H9 (cell line): ENCODE measurements at regions not wholly inside any gene's neighbourhood (a gene's known extent, or its start where the extent isn't known, plus 50 kb on each side); places are given as distances from the start of the nearest gene placed in this dataset.

ENCODE experiments used
- DNase-seq: peaks from one replicate; pipeline ENCODE4 v3.0.0-alpha.2; 2017
- H2AFZ ChIP-seq: one replicate; pipeline ENCODE4 v1.6.1; 2013; ENCODE audit warnings: mild to moderate bottlenecking, low read length, control low read depth, moderate library complexity
- H2AK5ac ChIP-seq: 2 replicates; pipeline ENCODE4 v1.6.1; 2013; ENCODE audit warnings: low read length, control low read depth, mixed read lengths; ENCODE audit not compliant: insufficient read length
- H2BK120ac ChIP-seq: one replicate; pipeline ENCODE4 v1.6.1; 2013; ENCODE audit warnings: low read depth, mild to moderate bottlenecking, low read length, control low read depth, inconsistent platforms; ENCODE audit not compliant: poor library complexity, severe bottlenecking
- H2BK12ac ChIP-seq: 2 replicates; pipeline ENCODE4 v1.6.1; 2013; ENCODE audit warnings: low read length, control low read depth, mixed read lengths, low read depth; ENCODE audit not compliant: insufficient read length
- H2BK15ac ChIP-seq: 2 replicates; pipeline ENCODE4 v1.6.1; 2013; ENCODE audit warnings: low read depth, low read length, control low read depth
- H2BK20ac ChIP-seq: one replicate; pipeline ENCODE4 v1.6.1; 2013; ENCODE audit warnings: low read depth, mild to moderate bottlenecking, low read length, control low read depth, inconsistent platforms; ENCODE audit not compliant: poor library complexity, severe bottlenecking
- H2BK5ac ChIP-seq: 2 replicates; pipeline ENCODE4 v1.6.1; 2013; ENCODE audit warnings: low read length, control low read depth, mixed read lengths; ENCODE audit not compliant: insufficient read length
- H3K14ac ChIP-seq: 2 replicates; pipeline ENCODE4 v1.6.1; 2013; ENCODE audit warnings: low read length, control low read depth; ENCODE audit not compliant: insufficient read depth
- H3K18ac ChIP-seq: 2 replicates; pipeline ENCODE4 v1.6.1; 2013; ENCODE audit warnings: low read depth, mild to moderate bottlenecking, mixed read lengths, low read length, control low read depth; ENCODE audit not compliant: insufficient read length
- H3K23ac ChIP-seq: 2 replicates; pipeline ENCODE4 v1.6.1; 2013; ENCODE audit warnings: low read length, control low read depth, mixed read lengths, low read depth; ENCODE audit not compliant: insufficient read length
- H3K23me2 ChIP-seq: 2 replicates; pipeline ENCODE4 v1.6.1; 2013; ENCODE audit warnings: low read depth, mild to moderate bottlenecking, mixed read lengths, low read length, control low read depth; ENCODE audit not compliant: insufficient read length, poor library complexity, severe bottlenecking
- H3K27ac ChIP-seq: 2 replicates; pipeline ENCODE4 v1.5.1; 2013; ENCODE audit warnings: low read length, control low read depth, mixed read lengths, low read depth; ENCODE audit not compliant: insufficient read length
- H3K27me3 ChIP-seq: 2 replicates; pipeline ENCODE4 v1.6.1; 2013; ENCODE audit warnings: low read length, control low read depth, inconsistent platforms; ENCODE audit not compliant: insufficient read depth
- H3K4ac ChIP-seq: 2 replicates; pipeline ENCODE4 v1.6.1; 2013; ENCODE audit warnings: low read depth, mild to moderate bottlenecking, control low read depth, inconsistent platforms, low read length, moderate library complexity
- H3K4me1 ChIP-seq: 2 replicates; pipeline ENCODE4 v1.6.1; 2013; ENCODE audit warnings: low read length, control low read depth, inconsistent platforms; ENCODE audit not compliant: insufficient read depth
- H3K4me2 ChIP-seq: 2 replicates; pipeline ENCODE4 v1.6.1; 2013; ENCODE audit warnings: low read length, control low read depth, mixed read lengths; ENCODE audit not compliant: insufficient read length, insufficient read depth
- H3K56ac ChIP-seq: 2 replicates; pipeline ENCODE4 v1.6.1; 2013; ENCODE audit warnings: low read depth, mild to moderate bottlenecking, mixed read lengths, low read length, control low read depth; ENCODE audit not compliant: insufficient read length
- H3K79me1 ChIP-seq: 2 replicates; pipeline ENCODE4 v1.6.1; 2013; ENCODE audit warnings: low read depth, mild to moderate bottlenecking, moderate library complexity, low read length, control low read depth, inconsistent platforms; ENCODE audit not compliant: insufficient read depth, poor library complexity, severe bottlenecking
- H3K79me2 ChIP-seq: 2 replicates; pipeline ENCODE4 v1.6.1; 2013; ENCODE audit warnings: low read length, control low read depth, inconsistent platforms; ENCODE audit not compliant: insufficient read depth
- H3K9ac ChIP-seq: 2 replicates; pipeline ENCODE4 v1.6.1; 2013; ENCODE audit warnings: low read length, control low read depth, mixed read lengths; ENCODE audit not compliant: insufficient read length; ENCODE audit errors: extremely low read depth
- H3K9me3 ChIP-seq: one replicate; pipeline ENCODE4 v1.6.1; 2013; ENCODE audit warnings: low read depth, low read length, inconsistent platforms; ENCODE audit not compliant: control insufficient read depth
- H3T11ph ChIP-seq: one replicate; pipeline ENCODE4 v1.6.1; 2013; ENCODE audit warnings: mild to moderate bottlenecking, low read length, control low read depth, inconsistent platforms
- H4K20me1 ChIP-seq: one replicate; pipeline ENCODE4 v1.6.1; 2013; ENCODE audit not compliant: control insufficient read depth, insufficient read length, insufficient read depth
- H4K5ac ChIP-seq: 2 replicates; pipeline ENCODE4 v1.6.1; 2013; ENCODE audit warnings: low read depth, mild to moderate bottlenecking, mixed read lengths, low read length, control low read depth; ENCODE audit not compliant: insufficient read length
- H4K8ac ChIP-seq: replicated peaks from 2 replicates; pipeline ENCODE4 v1.6.1; 2013; ENCODE audit warnings: low read length, control low read depth, mixed read lengths, low read depth; ENCODE audit not compliant: insufficient read length
- H4K91ac ChIP-seq: 2 replicates; pipeline ENCODE4 v1.6.1; 2013; ENCODE audit warnings: low read depth, mild to moderate bottlenecking, moderate library complexity, mixed read lengths, low read length, control low read depth; ENCODE audit not compliant: insufficient read length
- H3K27ac Mint-ChIP-seq, 3 experiments: 2 replicates in 2 of 3; 3 replicates in 1 of 3; pipeline ENCODE4 v1.8.0; 2020 to 2021; ENCODE audit warnings: mixed read lengths in 3 of 3, mild to moderate bottlenecking in 1 of 3, moderate library complexity in 1 of 3
- H3K27me3 Mint-ChIP-seq: 2 replicates; pipeline ENCODE4 v1.8.0; 2021; ENCODE audit warnings: low read depth, mild to moderate bottlenecking, moderate library complexity, mixed read lengths
- H3K36me3 Mint-ChIP-seq, 3 experiments: 2 replicates in 2 of 3; 3 replicates in 1 of 3; pipeline ENCODE4 v1.8.0; 2020 to 2021; ENCODE audit warnings: low read depth in 3 of 3, mixed read lengths in 3 of 3; ENCODE audit not compliant: insufficient read depth in 1 of 3
- H3K4me1 Mint-ChIP-seq, 2 experiments: 2 replicates each; pipeline ENCODE4 v1.8.0; 2020; ENCODE audit warnings: mixed read lengths in 2 of 2
- H3K4me3 Mint-ChIP-seq, 2 experiments: 2 replicates in 1 of 2; 3 replicates in 1 of 2; pipeline ENCODE4 v1.8.0; 2020 to 2021; ENCODE audit warnings: mild to moderate bottlenecking in 2 of 2, mixed read lengths in 2 of 2, moderate library complexity in 1 of 2
- H3K9me3 Mint-ChIP-seq, 2 experiments: 2 replicates in 1 of 2; 3 replicates in 1 of 2; pipeline ENCODE4 v1.8.0; 2020; ENCODE audit warnings: mild to moderate bottlenecking in 2 of 2, mixed read lengths in 2 of 2, moderate library complexity in 1 of 2
- WGBS: extraction: QIAGEN DNeasy Blood & Tissue Kit; methylation state at CpG from one replicate; pipeline ENCODE4 v1.1.7; 2013; ENCODE audit warnings: missing lambda C conversion rate, low lambda C conversion rate, mixed read lengths; ENCODE audit not compliant: insufficient read length; ENCODE audit errors: extremely low coverage; 5-methylcytosine and 5-hydroxymethylcytosine counted together
- TF ChIP-seq, protein P1 (sequence below): fragments of 200-600 bp; sonication (generic); conservative IDR thresholded peaks from 3 replicates; pipeline ENCODE4 v1.8.0; 2021; ENCODE audit warnings: antibody characterized with exemption, mild to moderate bottlenecking

DNA sequence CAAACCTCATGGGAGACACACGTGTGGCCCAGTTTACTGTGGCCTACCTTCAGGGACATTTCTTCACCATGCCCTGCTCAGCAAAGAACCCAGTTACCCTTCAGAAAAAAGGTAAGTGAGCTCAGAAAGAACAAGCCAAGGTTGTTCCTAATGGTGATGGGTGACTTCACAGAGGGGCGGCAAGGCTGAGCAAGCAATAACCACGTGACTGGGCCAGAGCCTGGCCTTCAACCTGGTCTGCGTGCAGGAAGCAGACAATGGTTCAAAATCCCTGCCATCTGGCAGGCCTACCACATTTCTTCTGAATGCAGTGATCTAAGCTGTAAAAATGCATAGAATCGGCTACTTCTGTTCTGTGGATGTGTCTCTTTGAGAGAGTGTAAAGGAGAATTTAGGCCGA, 115.5 kb upstream of the CST7 start:
- H3K27me3 Mint-ChIP-seq: peaks cover 2% of the 10 kb centered on the region; the same call in 1 of the 2 replicates
- no peaks in the 10 kb centered on the region for H3K36me3 Mint-ChIP-seq
- Histone ChIP-seq H2BK12ac (no peak overlapping the region), H3K4me2 (no peak overlapping the region), H2BK20ac (no peak overlapping the region), H2AFZ (no peak overlapping the region), H3K14ac (no peak overlapping the region), H3K23ac (no peak overlapping the region), H4K5ac (no peak overlapping the region), H3K4me1 (no peaks in the 10 kb centered on the region), H3K27ac (no peak overlapping the region), H4K91ac (no peak overlapping the region), H4K20me1 (no peaks in the 10 kb centered on the region), H2BK120ac (no peak overlapping the region), H3K27me3 (no peaks in the 10 kb centered on the region), H2AK5ac (no peak overlapping the region), H3K9ac (no peak overlapping the region), H3T11ph (no peak overlapping the region), H3K4ac (no peak overlapping the region), H4K8ac (no peak overlapping the region), H3K23me2 (no peaks in the 10 kb centered on the region), H3K56ac (no peak overlapping the region), H3K18ac (no peak overlapping the region), H3K79me2 (no peaks in the 10 kb centered on the region), H2BK5ac (no peak overlapping the region), H2BK15ac (no peak overlapping the region), H3K79me1 (no peaks in the 10 kb centered on the region), H3K9me3 (no peaks in the 10 kb centered on the region)
- H3K4me1 Mint-ChIP-seq: peaks cover 0 to 3% of the 10 kb centered on the region in 2 experiments; a peak in 2 of 4 replicates
- H3K27ac Mint-ChIP-seq: no peak overlapping the region
- TF ChIP-seq, protein P1, sequence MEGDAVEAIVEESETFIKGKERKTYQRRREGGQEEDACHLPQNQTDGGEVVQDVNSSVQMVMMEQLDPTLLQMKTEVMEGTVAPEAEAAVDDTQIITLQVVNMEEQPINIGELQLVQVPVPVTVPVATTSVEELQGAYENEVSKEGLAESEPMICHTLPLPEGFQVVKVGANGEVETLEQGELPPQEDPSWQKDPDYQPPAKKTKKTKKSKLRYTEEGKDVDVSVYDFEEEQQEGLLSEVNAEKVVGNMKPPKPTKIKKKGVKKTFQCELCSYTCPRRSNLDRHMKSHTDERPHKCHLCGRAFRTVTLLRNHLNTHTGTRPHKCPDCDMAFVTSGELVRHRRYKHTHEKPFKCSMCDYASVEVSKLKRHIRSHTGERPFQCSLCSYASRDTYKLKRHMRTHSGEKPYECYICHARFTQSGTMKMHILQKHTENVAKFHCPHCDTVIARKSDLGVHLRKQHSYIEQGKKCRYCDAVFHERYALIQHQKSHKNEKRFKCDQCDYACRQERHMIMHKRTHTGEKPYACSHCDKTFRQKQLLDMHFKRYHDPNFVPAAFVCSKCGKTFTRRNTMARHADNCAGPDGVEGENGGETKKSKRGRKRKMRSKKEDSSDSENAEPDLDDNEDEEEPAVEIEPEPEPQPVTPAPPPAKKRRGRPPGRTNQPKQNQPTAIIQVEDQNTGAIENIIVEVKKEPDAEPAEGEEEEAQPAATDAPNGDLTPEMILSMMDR: no peak
- no peak overlapping the region for H3K4me3 Mint-ChIP-seq
- no CpG with 5 or more reads among the region's 6 CpGs for WGBS
- no peaks in the 10 kb centered on the region for H3K9me3 Mint-ChIP-seq
- no peak for DNase-seq
